ENCODE measurements at regions not wholly inside any gene's neighbourhood (a gene's known extent, or its start where the extent isn't known, plus 50 kb on each side); places are given as distances from the start of the nearest gene placed in this dataset.

DNA sequence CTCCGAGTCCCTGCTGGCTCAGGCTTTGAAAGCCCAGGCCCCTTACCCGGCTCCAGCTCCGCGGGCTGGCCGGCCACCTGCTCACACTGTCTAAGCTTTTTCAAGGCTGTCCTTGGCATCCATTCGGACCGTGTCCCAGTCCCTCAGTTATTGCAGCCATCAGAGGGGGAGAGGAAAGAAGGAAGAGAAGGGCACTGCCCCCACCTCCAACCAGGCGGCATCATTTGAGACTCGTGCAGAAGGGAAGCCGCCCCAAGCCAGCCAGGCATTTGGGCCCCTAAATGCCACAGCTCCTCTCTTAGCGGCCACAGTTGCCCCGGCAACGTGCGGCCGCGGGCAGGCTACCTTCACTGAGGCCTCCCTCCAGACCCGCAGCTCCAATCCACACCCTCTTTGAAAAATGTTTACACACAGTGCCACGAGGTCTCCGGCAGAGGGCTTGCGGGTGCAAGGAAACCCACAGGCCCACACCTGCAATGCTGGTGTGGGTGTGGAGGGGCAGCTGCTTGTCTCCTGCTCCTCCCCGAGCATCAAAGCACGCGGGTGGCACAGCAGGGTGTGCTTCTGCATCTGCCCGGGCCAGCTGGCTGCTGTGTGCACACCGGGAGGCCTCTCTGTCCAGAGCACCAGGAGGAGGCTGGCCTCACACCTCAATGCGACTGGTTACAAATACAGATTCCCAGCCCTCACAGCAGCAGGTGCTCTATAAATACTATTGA lies 124.4 kb downstream of the CTTN start:
- DNase-seq, result no peak

DNA sequence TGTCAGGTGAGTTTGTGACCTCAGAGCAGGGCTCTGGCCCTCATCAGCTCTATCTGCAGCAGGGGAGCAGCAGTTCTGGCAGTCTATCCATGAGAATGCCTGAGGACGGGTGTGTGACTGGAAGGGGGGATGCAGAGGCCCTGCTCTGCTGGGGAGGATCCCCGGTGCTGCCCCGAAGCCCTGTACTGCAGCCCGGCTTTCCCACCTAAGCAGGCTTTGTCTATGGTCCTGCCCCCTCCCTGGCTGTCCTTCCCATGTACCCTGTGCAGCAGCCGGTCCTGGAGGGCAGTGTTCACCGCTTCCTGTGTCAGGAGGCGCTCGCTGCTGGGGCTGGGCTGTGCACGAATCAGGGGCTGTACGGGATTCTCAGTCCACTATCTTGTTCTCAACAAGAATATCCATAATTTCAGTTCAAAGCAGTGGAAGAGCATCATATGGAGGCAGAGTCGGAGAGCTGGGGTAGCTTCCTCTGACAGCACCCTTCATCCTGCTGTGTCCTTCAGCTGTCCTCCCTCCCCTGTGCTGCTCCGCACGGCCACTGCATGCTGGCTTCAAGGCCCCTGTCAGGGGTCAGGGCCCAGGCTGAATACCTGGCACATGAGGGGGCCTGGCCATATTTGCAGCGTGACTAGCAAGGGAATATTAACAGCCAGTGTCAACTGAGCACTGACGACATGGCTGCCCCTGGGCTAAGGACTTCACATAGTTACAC lies 125.2 kb downstream of the CTTN start:
- DNase-seq, result no peak

DNA sequence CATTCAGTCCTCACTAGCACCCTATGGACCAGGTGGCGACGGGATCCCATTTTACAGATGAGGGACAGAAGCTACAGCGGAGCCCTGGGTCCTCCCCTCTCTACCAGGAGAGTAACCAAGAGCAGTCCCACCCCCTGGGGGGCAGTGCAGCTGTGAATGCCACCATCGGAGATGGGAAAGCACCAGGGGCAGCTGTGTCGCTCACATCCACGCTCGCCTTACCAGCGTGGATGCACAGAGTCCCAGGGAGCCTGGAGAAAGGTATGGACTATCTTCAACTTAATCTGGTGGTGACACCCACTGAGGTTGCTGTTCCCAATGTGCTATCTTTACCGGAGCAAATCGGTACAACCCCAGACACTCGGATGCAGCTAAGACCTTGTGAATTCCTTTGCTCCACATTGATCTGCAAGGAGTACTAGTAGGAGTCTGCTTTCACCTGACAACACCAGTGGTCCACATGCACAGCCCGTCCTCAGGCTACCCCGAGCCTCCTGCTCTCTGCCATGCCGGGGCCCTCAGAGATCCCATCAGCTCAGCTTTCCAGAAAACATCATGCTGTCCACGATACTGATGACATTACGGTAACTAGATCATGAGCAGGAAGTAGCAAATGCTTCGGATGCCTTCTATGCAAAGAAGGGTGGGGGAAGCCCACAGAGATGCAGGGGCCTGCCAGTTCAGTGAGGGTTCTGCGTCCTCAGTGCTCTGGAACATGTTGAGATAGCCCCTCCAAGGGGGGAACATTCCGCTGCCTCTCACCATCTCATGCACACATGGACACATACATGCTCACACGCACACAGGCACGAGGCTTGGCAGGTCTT lies 126.0 kb downstream of the CTTN start:
- no peak for DNase-seq

DNA sequence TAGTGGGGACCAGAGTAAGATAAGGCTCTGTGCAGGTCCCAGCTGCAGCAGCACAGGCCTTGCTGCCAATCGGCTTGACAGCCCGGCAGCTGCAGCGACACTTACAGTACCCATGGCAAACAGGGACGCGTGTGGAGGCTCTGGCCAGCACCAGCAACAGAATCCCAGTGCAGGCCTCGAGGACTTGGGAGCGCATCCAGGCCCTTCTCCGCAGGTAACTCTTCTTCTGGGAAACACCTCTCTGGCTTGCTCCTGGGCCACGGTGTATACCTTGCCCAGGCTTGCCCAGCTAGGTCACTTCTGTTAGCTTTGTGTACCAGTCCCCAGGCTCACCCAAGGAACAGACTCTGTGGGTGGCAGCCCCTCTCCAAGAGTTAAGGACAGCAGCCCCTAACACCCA lies 126.7 kb downstream of the CTTN start:
- DNase-seq, result no peak

DNA sequence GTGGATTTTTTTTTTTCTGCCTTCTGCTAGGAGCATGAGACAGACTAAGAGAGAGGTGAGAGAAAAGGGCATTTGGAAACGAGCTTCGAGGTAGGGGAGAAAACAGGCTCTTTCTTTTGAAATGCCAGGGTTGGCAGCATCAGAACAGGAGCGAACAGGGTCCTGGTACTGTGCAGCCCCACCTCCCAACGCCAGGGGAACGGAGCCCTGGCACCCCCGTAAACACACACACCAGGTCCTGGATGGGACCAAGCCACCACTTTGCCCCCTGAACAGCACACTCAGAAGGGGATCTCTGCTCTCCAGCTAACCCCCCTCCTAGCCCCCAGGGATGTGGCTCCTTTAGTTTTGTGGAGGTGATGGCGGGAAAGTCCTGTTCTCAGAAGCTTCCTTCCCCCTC lies 127.1 kb downstream of the CTTN start:
- no peak for DNase-seq

DNA sequence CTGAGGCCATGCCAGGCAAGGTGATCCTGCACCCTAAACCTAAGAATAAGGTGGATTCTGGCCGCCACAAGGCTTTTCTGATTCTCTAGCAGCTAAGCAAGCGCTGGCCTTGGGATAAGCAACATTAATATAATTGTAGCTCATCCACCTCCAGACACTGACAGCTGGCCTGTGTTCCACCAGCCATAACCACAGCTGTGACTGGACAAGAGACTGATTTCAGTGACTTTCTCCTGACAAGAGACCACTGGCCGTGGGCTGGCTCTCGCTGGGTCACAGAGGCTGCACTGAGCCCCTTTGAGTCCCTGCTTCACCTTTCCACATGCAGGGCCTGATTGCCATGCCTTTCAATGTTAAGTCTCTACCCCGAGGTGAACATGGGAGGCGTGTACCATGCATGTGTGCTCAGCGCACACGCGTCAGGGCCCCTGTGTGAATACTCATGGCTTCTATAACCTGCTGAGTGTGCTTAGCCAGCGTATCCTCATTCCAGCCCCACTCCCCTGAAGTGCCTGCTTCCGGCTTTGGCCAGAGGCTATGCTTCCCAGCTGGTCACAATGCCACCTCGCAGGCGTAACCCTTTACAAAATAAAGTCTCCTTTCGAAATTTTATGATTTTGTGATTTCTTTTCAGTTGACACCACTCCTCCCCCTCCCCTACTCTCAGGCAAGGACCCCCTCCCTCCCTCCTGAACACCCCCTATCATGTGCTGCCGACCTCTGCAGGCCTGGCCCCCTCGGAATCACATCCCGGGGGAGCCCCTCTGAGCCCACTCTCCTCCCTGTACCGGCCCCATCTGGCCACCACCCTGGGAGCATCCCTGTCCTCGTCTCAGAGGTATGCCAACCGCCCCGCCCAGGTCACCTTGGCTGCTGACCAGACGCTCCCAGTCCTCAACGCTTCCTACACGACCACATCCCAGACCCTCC lies 128.1 kb downstream of the CTTN start:
- no peak for DNase-seq

DNA sequence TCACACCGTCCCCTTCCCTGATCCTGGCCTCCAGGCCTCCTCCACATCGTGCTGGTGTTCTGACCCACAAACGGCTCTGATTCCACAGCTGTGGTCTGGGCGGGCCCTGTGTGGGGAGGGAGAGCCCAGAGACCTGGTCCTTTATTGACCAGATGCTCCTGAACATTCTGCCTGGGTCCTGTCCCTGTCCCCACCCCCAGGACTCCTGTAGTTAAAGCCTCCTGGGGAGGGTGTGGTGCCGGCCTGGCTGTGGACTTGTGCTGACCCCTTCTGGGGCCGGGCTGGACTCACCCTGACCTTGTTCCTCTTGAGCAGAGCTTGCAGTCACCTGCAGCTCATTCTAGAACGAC lies 128.7 kb downstream of the CTTN start:
- no peak for DNase-seq

DNA sequence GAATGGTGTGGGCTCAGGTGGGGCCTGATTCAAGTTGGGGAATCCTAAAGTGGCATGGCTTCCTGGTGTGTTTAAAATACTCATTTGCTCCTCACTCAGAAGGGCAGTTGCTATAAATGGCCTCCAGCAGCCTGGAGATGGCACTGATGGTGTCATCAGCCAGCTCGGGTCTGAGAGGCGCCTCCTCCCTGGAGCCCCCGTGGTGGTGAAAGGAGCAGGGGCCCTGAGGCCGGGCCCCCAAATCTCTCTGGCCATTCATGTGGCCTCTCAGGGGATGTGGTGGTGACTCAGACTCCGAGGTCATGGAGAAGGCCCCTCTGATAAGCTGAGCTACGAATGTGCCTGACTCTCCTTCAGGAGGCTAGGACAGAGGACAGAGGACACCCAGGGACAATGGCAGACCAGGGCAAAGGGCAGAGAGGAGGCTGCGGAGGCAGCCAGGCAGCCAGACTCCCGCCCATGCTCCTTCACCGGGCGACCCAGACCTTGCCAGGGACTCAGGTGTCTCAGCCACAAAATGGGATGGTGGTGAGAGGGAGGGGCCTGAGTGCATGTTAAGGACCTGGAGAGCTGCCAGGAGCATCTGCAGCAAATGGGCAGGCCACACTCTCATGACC lies 129.2 kb downstream of the CTTN start:
- no peak for DNase-seq

DNA sequence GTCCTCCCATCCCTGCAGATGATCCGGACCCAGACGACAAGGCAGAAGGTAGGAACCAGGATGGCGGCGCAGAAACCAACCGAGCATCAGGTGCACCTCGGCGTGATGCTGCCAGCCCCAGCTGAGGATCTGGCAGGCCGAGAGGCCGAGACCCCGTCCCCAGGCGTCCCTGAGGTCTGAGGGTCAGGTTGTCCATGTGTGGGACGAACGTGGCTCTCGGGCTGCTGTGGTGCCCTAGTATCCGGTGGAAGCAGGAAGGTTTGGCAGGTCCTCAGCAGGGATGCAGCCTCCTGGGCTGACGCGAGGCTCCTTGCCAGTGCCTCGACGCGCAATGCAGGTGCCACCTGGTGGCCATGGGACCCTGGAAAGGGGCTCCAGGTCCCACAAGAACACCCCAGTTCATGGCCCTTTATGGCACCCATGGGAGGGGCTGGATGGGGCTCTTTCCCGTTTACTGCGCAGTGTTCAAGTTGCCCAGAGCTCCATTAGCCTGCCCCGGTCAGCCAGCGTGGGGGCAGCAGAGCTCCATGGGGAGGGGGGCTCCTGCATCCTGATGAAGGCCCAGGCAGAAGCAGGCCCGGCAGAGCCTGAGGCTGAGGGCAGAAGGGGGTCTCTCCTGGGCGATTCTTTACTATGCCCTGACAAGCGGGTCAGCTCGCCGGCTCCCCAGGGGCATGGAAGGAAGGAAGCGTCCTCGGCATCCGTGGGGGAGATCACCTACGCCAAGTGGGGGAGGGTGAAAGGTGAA lies 129.9 kb downstream of the CTTN start:
- DNase-seq, result no peak

DNA sequence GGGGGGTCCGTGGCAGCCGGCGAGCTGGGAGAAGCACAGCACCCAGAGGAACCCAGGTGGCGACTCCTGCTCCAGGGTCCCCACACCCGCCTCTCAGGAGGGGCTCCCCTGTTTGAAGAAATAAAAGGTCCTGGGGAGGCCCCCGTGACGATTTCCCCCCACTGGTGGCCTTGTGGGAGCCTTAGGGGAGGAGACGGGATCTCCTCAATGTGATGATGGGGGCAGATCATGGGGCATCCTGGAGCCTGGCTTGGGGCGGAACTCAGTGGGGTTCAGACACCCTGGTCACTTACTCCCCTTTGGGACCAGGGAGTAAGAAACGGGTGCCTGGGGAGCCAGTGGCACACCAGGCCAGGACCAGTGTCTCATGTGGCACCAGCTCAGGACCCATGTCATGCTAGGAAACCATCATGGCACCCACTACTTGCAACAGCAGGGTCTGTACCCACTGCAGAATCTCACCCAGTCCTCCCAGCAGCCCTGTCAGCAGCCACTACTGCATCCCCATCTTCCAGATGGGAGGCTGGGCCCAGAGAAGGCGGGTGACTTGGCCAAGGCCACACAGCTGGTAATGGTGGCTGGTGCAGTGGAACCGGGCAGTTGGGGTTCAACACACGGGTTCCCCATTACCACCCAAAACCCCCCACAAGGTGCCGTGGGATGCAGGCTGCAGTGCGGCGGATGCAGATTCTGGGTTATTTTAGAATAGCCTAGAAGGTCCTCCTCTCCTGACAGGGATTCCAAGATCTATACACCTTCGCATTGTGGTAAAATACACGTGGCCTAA lies 130.7 kb downstream of the CTTN start:
- DNase-seq, result no peak

DNA sequence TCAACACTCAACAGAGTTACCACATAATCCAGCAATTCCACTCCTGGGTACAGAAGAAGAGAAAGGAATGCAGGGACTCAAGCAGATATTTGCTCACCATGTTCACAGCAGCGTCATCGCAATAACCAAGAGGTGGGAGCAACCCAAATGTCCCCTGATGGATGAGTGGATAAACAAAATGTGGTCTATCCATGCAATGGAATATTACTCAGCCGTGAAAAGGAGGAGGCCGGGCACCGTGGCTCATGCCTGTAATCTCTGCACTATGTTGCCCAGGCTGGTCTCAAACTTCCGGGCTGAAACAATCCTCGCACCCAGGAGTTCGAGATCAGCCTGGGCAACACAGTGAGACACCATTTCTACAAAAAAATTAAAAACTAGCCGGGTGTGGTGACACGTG lies 131.7 kb downstream of the CTTN start:
- DNase-seq, result no peak

DNA sequence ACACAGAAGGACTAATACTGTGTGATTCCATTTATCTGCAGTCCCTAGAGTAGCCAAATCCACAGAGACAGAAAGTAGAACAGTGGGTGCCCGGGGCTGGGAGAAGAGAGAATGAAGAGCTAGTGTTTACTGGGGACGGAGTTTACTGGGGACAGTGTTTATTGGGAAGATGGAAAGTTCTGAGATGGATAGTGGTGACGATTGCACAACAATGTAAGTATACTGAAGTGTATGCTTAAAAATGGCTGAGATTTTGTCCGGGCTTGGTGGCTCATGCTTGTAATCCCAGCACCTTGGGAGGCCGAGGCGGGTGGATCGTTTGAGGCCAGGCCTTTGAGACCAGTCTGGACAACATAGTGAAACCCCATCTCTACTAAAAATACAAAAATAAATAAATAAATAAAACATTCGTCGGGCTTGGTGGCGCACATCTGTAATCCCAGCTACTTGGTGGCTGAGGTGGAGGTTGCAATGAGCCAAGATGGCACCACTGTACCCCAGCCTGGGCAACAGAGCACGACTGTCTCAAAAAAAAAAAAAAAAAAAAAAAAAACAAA lies 132.4 kb downstream of the CTTN start:
- no peak for DNase-seq

DNA sequence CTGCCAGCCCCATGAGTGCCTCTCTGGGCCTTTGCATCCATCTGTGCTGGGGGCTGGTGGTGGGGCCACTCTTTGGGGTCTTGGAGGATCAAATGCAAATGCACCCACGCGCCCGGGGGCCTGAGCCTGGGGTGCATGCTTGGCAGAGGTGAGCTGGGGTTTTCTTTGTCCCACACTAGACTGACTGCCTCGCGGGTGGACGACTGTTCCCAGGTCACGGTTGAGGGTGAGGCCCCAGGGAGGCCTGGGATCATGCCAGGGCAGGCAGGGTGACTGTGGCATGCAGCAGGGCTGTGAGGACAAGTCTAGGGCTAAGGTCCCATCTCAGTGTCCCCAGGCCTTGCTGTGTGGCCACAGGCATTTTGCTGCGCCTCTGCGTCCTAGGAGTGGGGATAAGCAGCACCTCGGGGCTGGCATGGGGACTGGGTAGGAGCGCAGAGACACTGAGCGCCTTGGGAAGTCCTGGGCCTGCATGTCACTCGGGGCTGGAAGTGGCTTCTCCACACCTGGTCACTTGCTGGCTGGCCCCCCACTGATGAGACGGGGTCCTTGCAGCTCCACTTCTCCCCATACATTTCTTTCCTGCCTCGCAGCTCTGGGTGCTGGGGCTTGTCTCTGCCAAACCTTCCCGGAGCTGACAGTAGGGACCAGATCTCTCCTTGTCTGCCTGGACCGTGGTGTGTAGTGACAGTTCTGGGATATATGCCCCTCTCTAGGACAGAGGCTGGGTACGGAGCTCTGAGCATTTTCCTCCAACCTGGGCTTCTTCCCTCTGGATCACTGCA lies 133.1 kb downstream of the CTTN start:
- no peak for DNase-seq

DNA sequence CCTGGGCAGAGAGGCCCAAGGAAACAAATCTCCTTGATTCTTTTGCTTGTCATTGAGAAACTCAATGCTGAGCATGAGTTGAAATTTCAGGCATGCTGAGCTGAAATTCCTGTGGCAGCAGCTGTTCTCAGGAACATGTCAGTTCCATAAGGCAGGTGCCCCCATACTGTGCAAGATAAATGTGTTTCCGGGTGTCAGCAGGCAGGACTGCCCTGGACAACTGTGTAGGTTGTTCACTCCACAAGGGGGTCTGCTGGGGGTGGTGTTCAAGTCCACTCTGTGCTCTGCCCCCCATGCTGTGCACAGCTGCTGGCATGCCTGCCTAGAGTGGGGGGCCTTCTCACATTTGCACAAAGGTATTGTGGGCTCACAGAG lies 133.7 kb downstream of the CTTN start:
- DNase-seq, result no peak

DNA sequence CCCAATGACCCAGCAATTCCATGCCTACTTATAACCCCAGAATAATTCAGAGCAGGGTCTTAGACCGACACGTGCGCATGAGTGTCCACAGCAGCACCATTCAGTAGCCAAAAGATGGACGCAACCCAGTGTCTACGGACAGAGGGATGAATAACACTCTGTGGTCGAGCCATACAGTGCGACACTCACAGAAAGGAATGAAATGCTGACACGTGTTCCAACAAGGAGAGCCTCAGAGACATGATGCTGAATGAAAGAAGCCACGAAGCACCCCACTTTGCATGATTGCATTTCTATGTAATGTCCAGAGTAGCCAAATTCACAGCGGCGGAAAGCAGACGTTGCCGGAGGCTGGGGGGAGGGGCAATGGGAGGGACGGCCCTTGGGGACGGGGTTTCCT lies 134.4 kb downstream of the CTTN start:
- DNase-seq, result no peak

DNA sequence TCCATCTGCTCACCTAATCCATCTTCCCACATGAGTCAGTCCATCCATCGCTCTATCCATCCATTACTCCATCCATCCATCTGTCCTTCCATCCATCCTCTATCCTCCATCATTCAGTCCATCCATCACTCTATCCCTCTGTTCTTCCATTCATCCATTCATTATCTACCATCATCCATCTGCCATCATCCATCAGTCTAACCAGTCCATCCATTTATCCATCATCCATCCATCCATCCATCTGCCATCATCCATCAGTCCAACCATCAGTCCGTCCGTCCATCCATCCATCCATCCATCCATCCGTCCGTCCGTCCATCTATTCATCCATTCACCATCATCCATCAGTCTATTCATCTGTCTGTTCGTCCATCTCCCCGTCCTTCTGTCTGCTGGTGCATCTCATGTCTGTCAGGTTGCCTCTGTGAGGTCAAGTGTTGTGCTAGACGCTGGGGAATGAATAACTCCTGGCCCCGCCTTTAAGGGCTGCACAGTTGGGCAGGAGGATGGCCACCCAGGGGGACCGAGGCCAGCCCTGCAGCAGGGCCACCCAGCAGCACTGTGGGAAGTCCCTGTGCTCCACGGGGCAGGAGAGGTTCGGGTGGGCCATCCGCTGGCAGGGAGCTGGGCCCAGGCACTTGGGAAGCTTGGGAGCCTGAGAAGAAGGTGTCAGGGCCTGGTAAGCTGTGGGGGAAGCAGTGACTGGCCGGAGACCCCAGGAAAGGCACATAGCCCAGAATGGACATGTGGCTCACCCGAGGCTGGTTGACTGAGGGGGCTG lies 137.1 kb downstream of the CTTN start:
- no peak for DNase-seq

DNA sequence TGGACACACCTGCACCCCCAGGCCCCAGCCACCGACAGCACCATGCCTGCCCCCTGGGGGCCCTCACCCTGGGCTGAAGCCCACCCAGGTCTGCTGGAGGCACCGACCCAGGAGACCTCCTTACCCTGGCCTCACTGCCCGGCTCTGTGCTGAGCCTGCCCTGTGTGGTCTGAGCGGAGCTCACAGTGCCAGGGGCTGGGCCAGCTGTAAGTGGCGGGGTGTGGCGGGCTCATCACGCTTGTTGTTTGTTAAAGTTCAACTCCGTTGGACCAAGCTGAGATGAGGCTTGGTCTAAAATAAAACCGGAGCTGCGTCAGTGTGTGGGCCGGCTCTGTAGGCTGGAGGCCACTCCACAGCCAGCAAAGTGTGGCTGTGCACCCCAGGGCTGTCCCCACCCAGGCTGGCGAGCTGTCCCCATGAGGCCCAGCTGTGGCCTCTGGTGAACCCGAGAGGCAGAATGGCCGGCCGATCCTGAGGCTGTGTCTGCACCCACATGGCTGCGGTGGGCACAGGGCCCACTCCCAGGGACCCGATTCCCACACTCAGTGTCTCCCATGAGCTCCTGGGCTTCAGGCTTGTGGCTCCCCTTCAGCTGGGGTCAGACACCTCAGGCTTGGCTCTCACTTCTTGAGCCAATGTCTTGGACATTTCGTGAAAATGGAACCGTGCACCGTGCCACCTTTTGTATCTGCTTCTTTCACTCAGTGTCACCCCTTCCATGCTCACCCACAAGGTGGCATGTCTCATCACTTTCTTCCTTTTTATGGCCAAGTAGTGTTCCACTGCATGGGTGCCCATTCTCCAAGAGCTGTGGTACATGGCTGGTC lies 137.9 kb downstream of the CTTN start:
- no peak for DNase-seq
